SIG-M5 treated with dmso at 0.1 percent for 504 hours (cell line): ENCODE measurements at regions not wholly inside any gene's neighbourhood (a gene's known extent, or its start where the extent isn't known, plus 50 kb on each side); places are given as distances from the start of the nearest gene placed in this dataset.

Experiments used
- DNase-seq: peaks from one replicate; lab custom pipeline; 2025; ENCODE audit not compliant: unreplicated experiment; lab: John Stamatoyannopoulos, UW

- DNase-seq: no peak
Measured at GRCh38 chr3:27861046-27862036, 139.2 kb upstream of the EOMES start.

- no peak for DNase-seq
Measured at GRCh38 chr3:27865731-27866130, 143.6 kb upstream of the EOMES start.

GRCh38 chr3:27869152-27869551, 147.0 kb upstream of the EOMES start:
- DNase-seq: no peak

GRCh38 chr3:27877061-27878013, 155.2 kb upstream of the EOMES start:
- no peak for DNase-seq

GRCh38 chr3:27878014-27878383, 155.9 kb upstream of the EOMES start:
- DNase-seq: no peak

- DNase-seq: no peak
Measured at GRCh38 chr3:27880969-27881892, 159.1 kb upstream of the EOMES start.

- no peak for DNase-seq
Measured at GRCh38 chr3:27883266-27883665, 161.1 kb upstream of the EOMES start.

- DNase-seq: no peak
Measured at GRCh38 chr3:27885641-27886040, 163.5 kb upstream of the EOMES start.

- DNase-seq: no peak
Measured at GRCh38 chr3:27888562-27888961, 166.4 kb upstream of the EOMES start.

- no peak for DNase-seq
Measured at GRCh38 chr3:27889745-27890144, 167.6 kb upstream of the EOMES start.

GRCh38 chr3:27900316-27900715, 178.2 kb upstream of the EOMES start:
- no peak for DNase-seq

- no peak for DNase-seq
Measured at GRCh38 chr3:27903446-27903845, 181.3 kb upstream of the EOMES start.

GRCh38 chr3:27905625-27906024, 183.5 kb upstream of the EOMES start:
- no peak for DNase-seq

- DNase-seq: no peak
Measured at GRCh38 chr3:27907148-27907547, 185.0 kb upstream of the EOMES start.

GRCh38 chr3:27907929-27908328, 185.8 kb upstream of the EOMES start:
- no peak for DNase-seq

- DNase-seq: no peak
Measured at GRCh38 chr3:27910456-27910855, 188.3 kb upstream of the EOMES start.

- peak; percentile 11 for DNase-seq
Measured at GRCh38 chr3:27914199-27914598, 192.1 kb upstream of the EOMES start.

GRCh38 chr3:27923349-27924068, 201.4 kb upstream of the EOMES start:
- no peak for DNase-seq

- DNase-seq: peak; percentile 49
Measured at GRCh38 chr3:27927882-27928281, 205.8 kb upstream of the EOMES start.

GRCh38 chr3:27930052-27930602, 208.0 kb upstream of the EOMES start:
- no peak for DNase-seq
